ENCODE measurements at regions not wholly inside any gene's neighbourhood (a gene's known extent, or its start where the extent isn't known, plus 50 kb on each side); places are given as distances from the start of the nearest gene placed in this dataset.

GRCh38 chr17:5687646-5688045, 103.3 kb upstream of the NLRP1 start:
- Mint-ChIP-seq H3K36me3 (ENCODE audit: low read depth) (no peaks in the 10 kb centered on the region), H3K27ac (ENCODE audit: unreplicated experiment) (no peak overlapping the region), H3K4me1 (ENCODE audit: low read depth) (no peaks in the 10 kb centered on the region), H3K9me3 (ENCODE audit: low read depth) (no peaks in the 10 kb centered on the region), H3K4me3 (ENCODE audit: unreplicated experiment) (no peak overlapping the region), H3K27me3 (ENCODE audit: low read depth) (peaks cover 5% of the 10 kb centered on the region)
- no peak for TF ChIP-seq CTCF (IDR thresholded peaks at IDR 0.05)
- DNase-seq (ENCODE audit: low spot score), result no peak

- Mint-ChIP-seq H3K27ac (ENCODE audit: unreplicated experiment) (no peak overlapping the region), H3K9me3 (ENCODE audit: low read depth) (peaks cover 3% of the 10 kb centered on the region), H3K4me1 (ENCODE audit: low read depth) (no peaks in the 10 kb centered on the region), H3K36me3 (ENCODE audit: low read depth) (no peaks in the 10 kb centered on the region), H3K27me3 (ENCODE audit: low read depth) (peaks cover 9% of the 10 kb centered on the region), H3K4me3 (ENCODE audit: unreplicated experiment) (no peak overlapping the region)
- TF ChIP-seq CTCF (IDR thresholded peaks at IDR 0.05), result no peak
- no peak for DNase-seq (ENCODE audit: low spot score)
Observed at GRCh38 chr17:5693821-5694220, 109.5 kb upstream of the NLRP1 start.

GRCh38 chr17:5694551-5694950, 110.2 kb upstream of the NLRP1 start:
- no peak for TF ChIP-seq CTCF (IDR thresholded peaks at IDR 0.05)
- no peaks in the 10 kb centered on the region for H3K4me1 Mint-ChIP-seq (ENCODE audit: low read depth)
- no peak overlapping the region for H3K4me3 Mint-ChIP-seq (ENCODE audit: unreplicated experiment)
- H3K27me3 Mint-ChIP-seq (ENCODE audit: low read depth), result peaks cover 12% of the 10 kb centered on the region
- H3K36me3 Mint-ChIP-seq (ENCODE audit: low read depth), result no peaks in the 10 kb centered on the region
- H3K9me3 Mint-ChIP-seq (ENCODE audit: low read depth), result peaks cover 6% of the 10 kb centered on the region
- no peak overlapping the region for H3K27ac Mint-ChIP-seq (ENCODE audit: unreplicated experiment)
- no peak for DNase-seq (ENCODE audit: low spot score)

- H3K4me3 Mint-ChIP-seq (ENCODE audit: unreplicated experiment), result no peak overlapping the region
- no peak for DNase-seq (ENCODE audit: low spot score)
- no peaks in the 10 kb centered on the region for H3K4me1 Mint-ChIP-seq (ENCODE audit: low read depth)
- H3K27me3 Mint-ChIP-seq (ENCODE audit: low read depth), result peaks cover 18% of the 10 kb centered on the region
- H3K27ac Mint-ChIP-seq (ENCODE audit: unreplicated experiment), result no peak overlapping the region
- TF ChIP-seq CTCF (IDR thresholded peaks at IDR 0.05), result no peak
- no peaks in the 10 kb centered on the region for H3K36me3 Mint-ChIP-seq (ENCODE audit: low read depth)
- H3K9me3 Mint-ChIP-seq (ENCODE audit: low read depth), result peaks cover 6% of the 10 kb centered on the region
Observed at GRCh38 chr17:5695480-5695879, 111.2 kb upstream of the NLRP1 start.

- Mint-ChIP-seq H3K36me3 (ENCODE audit: low read depth) (no peaks in the 10 kb centered on the region), H3K27me3 (ENCODE audit: low read depth) (peaks cover 35% of the 10 kb centered on the region), H3K4me3 (ENCODE audit: unreplicated experiment) (no peak overlapping the region), H3K4me1 (ENCODE audit: low read depth) (no peaks in the 10 kb centered on the region), H3K27ac (ENCODE audit: unreplicated experiment) (no peak overlapping the region), H3K9me3 (ENCODE audit: low read depth) (peaks cover 16% of the 10 kb centered on the region)
- DNase-seq (ENCODE audit: low spot score), result no peak
- no peak for TF ChIP-seq CTCF (IDR thresholded peaks at IDR 0.05)
Observed at GRCh38 chr17:5698959-5699358, 114.7 kb upstream of the NLRP1 start.
